Activated naive CD8-positive, alpha-beta T cell treated with anti-CD3 and anti-CD28 coated beads, Interleukin-2, amount 50 U/mL, for 24 hours (primary cell): ENCODE measurements at regions not wholly inside any gene's neighbourhood (a gene's known extent, or its start where the extent isn't known, plus 50 kb on each side); places are given as distances from the start of the nearest gene placed in this dataset.
"Not testable (repeated sequence)": the region's sequence is repeated elsewhere in the genome, so short reads cannot be mapped to it uniquely, and the experiment has no call there.

Experiments used
- ATAC-seq: fragments of 150-1000 bp; cut with Tn5 transposase; one replicate; pipeline ENCODE4 v1.10.0; 2021
- DNase-seq: peaks from one replicate; pipeline ENCODE4 v3.0.0; 2021
- H3K27ac Mint-ChIP-seq: one replicate; pipeline ENCODE4 v1.8.0; 2021; ENCODE audit warnings: mild to moderate bottlenecking, mixed read lengths
- H3K27me3 Mint-ChIP-seq: one replicate; pipeline ENCODE4 v1.8.0; 2021; ENCODE audit warnings: mixed read lengths
- H3K36me3 Mint-ChIP-seq: one replicate; pipeline ENCODE4 v1.8.0; 2021; ENCODE audit warnings: low read depth, mixed read lengths
- H3K4me1 Mint-ChIP-seq: one replicate; pipeline ENCODE4 v1.8.0; 2021; ENCODE audit warnings: mixed read lengths
- H3K4me3 Mint-ChIP-seq: one replicate; pipeline ENCODE4 v1.8.0; 2021; ENCODE audit warnings: mild to moderate bottlenecking, moderate library complexity, mixed read lengths
- H3K9me3 Mint-ChIP-seq: one replicate; pipeline ENCODE4 v1.8.0; 2021; ENCODE audit warnings: mixed read lengths

DNA sequence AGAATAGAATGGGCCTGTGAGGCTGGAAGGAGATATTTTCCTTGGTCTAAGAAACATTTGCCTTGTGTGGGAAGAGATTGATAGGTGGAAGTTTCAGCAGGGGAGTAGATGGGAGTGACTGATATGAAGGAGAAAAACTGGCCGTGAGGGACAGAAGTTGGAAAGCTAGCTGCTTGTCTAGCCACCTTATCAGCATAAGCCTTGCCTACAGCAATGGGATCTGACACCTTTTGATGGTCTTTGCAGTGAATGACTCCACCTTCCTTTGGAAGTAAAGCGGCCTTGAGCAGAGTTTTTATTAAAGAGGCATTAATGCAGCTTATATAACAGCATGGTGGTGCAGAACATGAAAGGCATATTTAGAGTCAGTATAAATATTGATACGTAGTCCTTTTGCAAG is 120.1 kb upstream of the INTU start:
- H3K4me1 Mint-ChIP-seq: not testable (repeated sequence)

DNA sequence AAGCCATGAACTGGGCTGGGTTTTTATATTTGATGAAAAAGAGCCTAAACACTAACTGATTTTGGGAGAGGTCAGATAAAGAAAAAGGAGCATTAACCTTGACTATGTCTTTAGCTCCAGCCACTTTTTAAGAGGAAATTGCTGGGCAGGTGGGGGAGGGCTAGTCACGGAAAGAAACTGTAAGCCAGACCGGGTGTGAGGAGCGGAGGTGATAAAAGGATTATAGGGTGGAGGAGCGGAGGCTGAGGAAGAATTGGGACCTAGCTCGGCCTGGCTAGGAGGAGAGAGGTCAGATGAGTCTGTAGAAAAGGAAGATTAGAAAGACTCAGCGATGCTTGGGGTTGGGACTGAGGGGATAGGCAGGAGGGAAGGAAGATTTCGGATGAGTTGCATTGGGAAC is 117.5 kb upstream of the INTU start:
- H3K27ac Mint-ChIP-seq, H3K9me3 Mint-ChIP-seq, H3K4me3 Mint-ChIP-seq, ATAC-seq, H3K4me1 Mint-ChIP-seq, DNase-seq, H3K36me3 Mint-ChIP-seq, H3K27me3 Mint-ChIP-seq: not testable (repeated sequence)

More for the DNA sequence above, 120.1 kb upstream of the INTU start:
- not testable (repeated sequence) for DNase-seq, H3K4me3 Mint-ChIP-seq, H3K9me3 Mint-ChIP-seq, H3K27ac Mint-ChIP-seq, ATAC-seq, H3K36me3 Mint-ChIP-seq, H3K27me3 Mint-ChIP-seq

DNA sequence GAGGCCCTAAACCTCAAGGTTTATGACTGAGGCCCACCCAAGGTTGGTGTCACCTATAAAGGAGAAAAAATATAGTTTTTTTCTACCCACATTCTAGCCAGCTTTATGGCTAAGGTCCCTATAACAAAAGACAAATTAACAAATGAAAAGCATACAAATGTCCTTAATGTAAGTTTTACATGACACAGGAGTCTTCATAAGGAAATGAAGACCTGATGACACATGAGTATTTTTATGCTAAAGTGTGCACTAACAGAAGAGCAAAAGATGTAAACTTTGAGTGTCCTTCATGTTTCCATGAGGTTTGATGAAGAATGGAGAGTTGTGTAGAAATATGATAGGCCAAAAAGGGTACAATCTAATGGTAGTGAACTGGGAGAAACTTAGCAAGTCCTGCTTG is 114.7 kb upstream of the INTU start:
- Mint-ChIP-seq H3K27ac (no peak overlapping the region), H3K4me3 (no peak overlapping the region), H3K9me3 (no peaks in the 10 kb centered on the region), H3K27me3 (no peaks in the 10 kb centered on the region), H3K36me3 (no peaks in the 10 kb centered on the region), H3K4me1 (no peaks in the 10 kb centered on the region)
- DNase-seq: no peak
- no peak for ATAC-seq

DNA sequence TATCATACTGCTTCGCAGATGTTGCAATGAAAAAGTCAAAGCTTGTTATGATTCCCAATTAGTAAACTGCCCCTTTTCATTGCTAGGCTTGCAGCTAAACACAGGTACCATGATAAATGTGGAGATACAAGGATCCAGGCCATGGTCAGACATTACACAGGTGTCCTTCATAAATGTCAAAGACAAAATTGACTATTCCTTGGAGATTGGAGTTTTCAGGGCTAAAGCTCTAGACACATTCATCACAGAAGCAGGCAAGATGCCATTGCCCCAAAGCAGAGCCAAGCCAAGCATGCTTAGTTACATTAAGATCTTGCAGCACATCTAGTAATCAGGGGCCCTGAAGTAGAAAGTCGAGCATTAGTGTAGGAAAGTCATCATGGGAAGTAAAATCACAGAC is 111.3 kb upstream of the INTU start:
- H3K27me3 Mint-ChIP-seq: no peaks in the 10 kb centered on the region

DNA sequence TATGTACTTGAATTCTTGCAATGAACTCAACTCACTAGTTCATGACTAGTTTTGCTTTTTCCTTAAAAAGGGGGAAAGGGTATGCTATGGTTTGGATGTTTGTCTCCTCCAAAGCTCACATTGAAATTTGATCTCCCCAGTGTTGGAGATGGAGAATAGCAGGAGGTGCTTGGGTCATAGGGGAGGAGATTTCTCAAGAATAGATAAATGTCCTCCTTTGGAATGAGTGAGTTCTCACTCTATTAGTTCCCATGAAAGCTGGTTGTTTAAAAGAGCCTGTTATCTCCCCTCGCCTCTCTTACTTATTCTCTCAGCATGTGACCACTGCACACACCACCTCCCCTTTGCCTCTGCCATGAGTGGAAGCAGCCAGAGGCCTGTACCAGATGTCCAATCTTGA is 109.4 kb upstream of the INTU start:
- DNase-seq (no peak), ATAC-seq (no peak)
- Mint-ChIP-seq H3K27ac (no peak overlapping the region), H3K27me3 (no peaks in the 10 kb centered on the region), H3K9me3 (no peaks in the 10 kb centered on the region), H3K36me3 (no peaks in the 10 kb centered on the region), H3K4me1 (no peaks in the 10 kb centered on the region), H3K4me3 (no peak overlapping the region)

More for the DNA sequence above, 111.3 kb upstream of the INTU start:
- H3K27ac Mint-ChIP-seq: no peak overlapping the region
- no peaks in the 10 kb centered on the region for H3K4me1 Mint-ChIP-seq
- H3K36me3 Mint-ChIP-seq: no peaks in the 10 kb centered on the region
- no peak for DNase-seq
- H3K9me3 Mint-ChIP-seq: no peaks in the 10 kb centered on the region
- no peak overlapping the region for H3K4me3 Mint-ChIP-seq
- ATAC-seq: no peak

DNA sequence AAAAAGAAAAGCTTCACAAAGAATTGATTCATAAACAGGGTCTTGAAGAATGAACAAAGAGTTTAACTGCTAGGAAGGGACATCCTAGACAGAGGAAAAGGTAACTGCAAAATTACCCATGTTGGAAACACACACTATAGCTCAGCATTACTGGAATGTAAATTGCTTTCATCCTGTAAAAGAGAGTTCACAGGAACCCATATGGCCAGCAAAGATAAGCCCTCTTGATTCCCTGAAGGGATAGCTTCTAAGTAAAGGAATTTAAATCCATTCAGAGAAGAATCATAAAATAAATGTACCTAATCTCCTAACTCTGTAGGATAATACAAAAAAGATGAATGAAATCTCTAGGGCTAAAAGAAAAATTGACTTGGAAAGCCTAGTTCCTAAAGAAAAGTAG is 107.1 kb upstream of the INTU start:
- Mint-ChIP-seq H3K4me1 (no peaks in the 10 kb centered on the region), H3K27me3 (no peaks in the 10 kb centered on the region), H3K36me3 (no peaks in the 10 kb centered on the region), H3K4me3 (no peak overlapping the region), H3K27ac (no peak overlapping the region), H3K9me3 (no peaks in the 10 kb centered on the region)
- ATAC-seq: no peak
- no peak for DNase-seq

DNA sequence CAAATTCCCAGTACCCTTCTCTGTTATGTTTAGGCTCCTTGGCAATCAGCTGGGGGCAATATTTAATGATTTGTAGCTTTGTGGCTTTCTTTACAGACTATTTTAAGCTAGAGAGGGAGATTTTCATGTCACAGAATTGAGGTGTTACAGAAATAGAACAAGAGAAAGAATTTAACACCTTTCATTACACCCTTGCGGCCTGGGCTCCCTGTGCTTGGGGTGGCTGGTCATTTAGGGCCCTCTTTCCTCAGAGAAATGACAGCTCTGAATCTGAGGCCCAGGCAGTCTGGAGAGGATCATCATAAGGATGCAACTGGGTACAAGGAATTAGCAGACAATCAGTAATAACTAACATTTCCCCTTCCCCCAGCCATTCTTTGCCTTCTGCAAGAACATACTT is 104.5 kb upstream of the INTU start:
- Mint-ChIP-seq H3K4me3 (no peak overlapping the region), H3K27ac (no peak overlapping the region), H3K27me3 (no peaks in the 10 kb centered on the region), H3K36me3 (no peaks in the 10 kb centered on the region), H3K9me3 (no peaks in the 10 kb centered on the region), H3K4me1 (no peaks in the 10 kb centered on the region)
- DNase-seq (no peak), ATAC-seq (no peak)

DNA sequence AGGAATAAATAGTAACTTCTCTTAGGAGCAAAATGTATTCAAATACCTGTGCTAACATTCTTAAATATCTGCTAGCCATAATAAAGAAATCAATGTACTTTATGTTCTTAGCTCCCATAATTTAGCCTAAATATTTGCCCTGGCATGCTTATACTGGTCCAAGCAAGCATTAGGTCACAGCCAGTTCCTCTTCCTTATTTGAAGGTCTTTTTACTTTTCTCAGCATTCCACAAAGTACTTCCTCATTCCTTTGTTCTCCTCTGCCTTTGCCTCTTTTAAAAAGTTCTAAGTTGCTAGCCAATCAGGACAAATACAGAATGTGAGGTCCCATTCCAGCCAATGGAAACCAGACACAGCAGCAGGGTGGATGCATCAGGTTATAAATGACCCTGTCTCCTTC is 102.9 kb upstream of the INTU start:
- not testable (repeated sequence) for H3K27me3 Mint-ChIP-seq, H3K4me3 Mint-ChIP-seq, H3K4me1 Mint-ChIP-seq, DNase-seq, ATAC-seq, H3K27ac Mint-ChIP-seq, H3K9me3 Mint-ChIP-seq, H3K36me3 Mint-ChIP-seq

DNA sequence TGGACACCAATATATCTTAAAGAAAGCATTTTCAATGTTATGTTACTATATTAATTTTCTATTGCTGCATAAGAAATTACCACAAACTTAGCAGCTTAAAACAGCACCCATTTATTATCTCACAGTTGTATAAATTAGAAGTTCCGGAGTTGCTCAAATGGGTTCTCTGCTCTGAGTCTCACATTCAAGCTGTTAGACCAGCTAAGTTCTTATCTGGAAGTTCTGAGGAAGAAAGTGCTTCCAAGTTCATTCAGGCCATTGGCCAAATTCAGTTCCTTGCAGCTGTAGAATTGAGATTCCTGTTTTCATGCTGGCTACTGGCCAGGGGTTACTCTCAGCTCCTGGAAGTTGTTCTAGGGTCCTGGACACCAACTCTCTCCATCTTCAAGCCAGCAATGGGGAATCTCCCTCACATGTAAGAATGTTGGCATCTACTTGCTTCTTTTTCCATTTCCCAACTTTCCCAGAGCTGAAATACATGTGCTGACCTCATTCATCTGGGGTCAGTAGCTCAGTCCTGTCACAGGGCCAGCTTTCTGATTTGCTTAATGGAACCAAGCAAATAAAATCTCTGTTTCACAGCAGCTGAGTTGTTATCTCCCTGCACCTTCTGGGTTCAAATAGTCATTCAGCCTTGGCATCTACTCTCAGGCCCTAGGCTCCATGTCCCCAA is 99.6 kb upstream of the INTU start:
- Mint-ChIP-seq H3K27me3 (no peaks in the 10 kb centered on the region), H3K4me3 (no peak overlapping the region), H3K4me1 (no peaks in the 10 kb centered on the region), H3K27ac (no peak overlapping the region), H3K36me3 (no peaks in the 10 kb centered on the region), H3K9me3 (peaks cover 4% of the 10 kb centered on the region)
- no peak for ATAC-seq
- DNase-seq: no peak

DNA sequence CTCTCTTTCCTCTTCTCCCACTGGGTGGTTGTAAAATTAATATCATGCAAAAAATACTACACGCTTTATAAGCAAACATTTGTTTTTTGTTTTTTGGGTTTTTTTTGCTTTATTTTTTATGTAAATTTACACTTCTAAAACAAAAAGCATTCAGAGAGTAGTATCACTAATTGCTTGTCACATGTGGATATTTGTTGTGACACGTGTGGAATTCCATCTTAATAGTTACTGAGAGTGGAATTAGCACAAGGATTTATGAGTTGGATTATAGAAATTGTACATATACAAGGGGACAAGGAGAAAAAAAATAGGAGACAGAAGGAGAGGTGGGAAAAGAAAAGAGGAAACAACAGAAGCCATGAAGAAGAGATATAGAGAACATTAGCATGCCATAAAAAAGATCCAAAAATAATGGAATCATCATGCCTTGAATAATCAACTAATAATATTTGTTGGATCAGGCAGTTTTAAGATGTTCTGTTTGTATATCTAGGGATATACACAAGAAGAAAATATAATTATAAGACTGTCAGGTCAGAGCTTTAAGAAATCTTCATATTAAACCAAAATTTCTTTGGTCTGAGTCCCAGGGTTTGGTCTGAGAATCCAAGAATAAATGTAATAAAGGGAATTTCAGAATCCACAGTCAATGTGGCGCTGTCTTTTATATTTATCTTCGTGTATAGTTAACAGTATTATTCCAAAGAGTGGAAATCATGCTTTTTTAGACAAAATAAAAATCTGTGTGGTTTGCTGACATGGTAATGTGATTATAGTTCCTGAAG is 98.5 kb upstream of the INTU start:
- H3K36me3 Mint-ChIP-seq: no peaks in the 10 kb centered on the region
- H3K4me1 Mint-ChIP-seq: no peaks in the 10 kb centered on the region
- H3K4me3 Mint-ChIP-seq: no peak overlapping the region
- no peak for ATAC-seq
- no peak for DNase-seq
- no peak overlapping the region for H3K27ac Mint-ChIP-seq
- no peaks in the 10 kb centered on the region for H3K27me3 Mint-ChIP-seq
- H3K9me3 Mint-ChIP-seq: peaks cover 4% of the 10 kb centered on the region

DNA sequence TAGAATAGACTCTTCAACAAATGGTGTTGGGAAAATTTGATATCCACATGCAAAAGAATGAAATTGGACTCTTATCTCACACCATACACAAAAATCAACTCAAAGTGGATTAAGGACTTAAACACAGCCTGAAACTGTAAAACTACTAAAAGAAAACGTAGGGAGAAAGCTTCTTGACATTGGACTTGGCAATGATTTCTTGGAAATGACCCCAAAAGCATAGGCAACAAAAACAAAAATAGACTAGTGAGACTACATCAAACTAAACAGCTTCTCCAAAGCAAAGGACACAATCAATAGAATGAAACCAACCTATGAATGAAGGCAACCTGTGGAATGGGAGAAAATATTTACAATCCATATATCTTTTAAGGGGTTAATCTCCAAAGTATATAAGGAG is 94.7 kb upstream of the INTU start:
- no peak overlapping the region for H3K27ac Mint-ChIP-seq

DNA sequence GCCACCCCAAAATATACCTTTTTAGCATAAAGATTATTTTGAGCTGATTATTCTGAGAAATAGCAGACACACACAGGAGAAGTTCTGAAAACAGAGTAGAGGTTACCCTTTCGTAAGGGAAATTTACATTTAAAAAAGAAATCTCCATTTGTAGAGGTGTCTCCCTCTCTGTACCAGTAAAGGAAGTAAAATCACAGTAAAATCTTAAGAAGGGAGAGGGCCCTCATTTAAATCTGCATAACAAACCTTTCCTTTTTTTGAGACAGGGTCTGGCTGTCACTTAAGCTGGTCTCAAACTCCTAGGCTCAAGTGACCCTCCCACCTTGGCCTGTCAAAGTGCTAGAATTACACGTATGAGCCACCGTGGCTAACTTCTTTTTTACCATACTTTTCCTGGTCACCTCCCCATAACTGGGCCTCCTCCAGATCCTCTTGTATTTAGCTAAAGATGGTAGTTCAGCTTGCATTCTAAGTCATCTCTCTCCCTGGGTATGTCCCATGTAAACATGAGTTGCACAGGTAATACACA is 92.2 kb upstream of the INTU start:
- Mint-ChIP-seq H3K4me1 (no peaks in the 10 kb centered on the region), H3K9me3 (no peaks in the 10 kb centered on the region), H3K27ac (no peak overlapping the region), H3K36me3 (no peaks in the 10 kb centered on the region), H3K4me3 (no peak overlapping the region), H3K27me3 (peaks cover 4% of the 10 kb centered on the region)
- no peak for DNase-seq
- no peak for ATAC-seq

More for the DNA sequence above, 94.7 kb upstream of the INTU start:
- Mint-ChIP-seq H3K36me3 (no peaks in the 10 kb centered on the region), H3K27me3 (peaks cover 2% of the 10 kb centered on the region), H3K4me3 (no peak overlapping the region), H3K9me3 (peaks cover 4% of the 10 kb centered on the region), H3K4me1 (no peaks in the 10 kb centered on the region)
- ATAC-seq: no peak
- no peak for DNase-seq

DNA sequence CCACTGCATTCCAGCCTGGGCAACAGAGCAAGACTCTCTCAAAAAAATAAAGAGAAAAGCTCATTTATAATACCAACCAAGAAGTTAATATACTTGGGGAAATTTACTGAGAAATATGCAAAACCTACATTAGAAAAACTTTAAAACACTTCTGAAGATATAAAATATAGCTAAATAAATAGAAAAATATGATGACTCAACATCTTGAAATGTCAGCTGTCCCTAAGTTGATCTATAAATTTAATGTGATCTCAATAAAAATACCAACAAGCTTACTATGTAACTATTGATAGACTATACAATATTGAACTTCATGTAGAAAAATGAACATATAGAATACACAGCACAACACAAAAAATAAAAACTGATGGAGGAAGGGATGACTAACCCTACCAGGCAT is 87.5 kb upstream of the INTU start:
- DNase-seq (no peak), ATAC-seq (no peak)
- Mint-ChIP-seq H3K4me1 (no peaks in the 10 kb centered on the region), H3K36me3 (no peaks in the 10 kb centered on the region), H3K4me3 (no peak overlapping the region), H3K9me3 (no peaks in the 10 kb centered on the region), H3K27ac (no peak overlapping the region), H3K27me3 (peaks cover 2% of the 10 kb centered on the region)

DNA sequence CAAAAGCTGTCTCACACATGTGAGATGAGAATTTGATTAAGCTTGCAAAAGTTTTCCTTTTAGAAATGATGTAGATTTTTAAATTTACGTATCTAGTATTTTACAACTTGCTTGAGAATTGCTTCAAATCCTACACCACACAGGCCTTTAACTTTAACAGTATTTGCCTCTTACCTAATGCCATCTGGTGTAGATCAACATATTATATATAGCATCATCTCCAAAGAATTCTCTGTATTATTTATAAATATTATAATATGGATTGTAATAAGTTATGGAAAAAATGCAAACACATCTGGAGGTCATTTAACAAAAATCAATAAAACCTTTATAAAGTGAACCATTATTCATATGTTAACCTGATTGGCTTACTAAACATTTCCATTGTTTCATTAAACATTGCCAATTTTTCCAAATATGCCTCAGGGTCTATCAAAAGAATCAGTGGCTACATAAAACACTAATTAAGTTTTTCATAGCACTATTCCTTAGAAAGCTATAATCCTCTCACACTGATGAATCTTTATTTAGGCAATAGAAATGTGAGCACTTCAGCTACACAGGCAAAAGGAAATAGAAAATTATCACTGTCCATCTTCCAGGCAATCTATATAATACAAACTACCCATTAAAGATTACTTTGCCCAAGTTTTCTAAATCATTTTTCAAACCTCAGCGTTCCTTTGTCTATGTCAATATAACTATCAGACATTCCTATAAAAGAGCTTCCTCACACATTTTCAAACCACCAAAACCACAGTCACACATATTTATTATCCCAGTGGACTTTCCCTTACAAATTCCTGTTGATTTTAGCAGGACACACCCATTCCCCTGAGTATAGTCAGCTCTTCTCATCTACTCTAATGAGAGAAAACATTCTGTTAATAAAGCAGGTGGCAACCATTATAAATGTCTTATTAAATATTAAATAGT is 83.5 kb upstream of the INTU start:
- H3K36me3 Mint-ChIP-seq: no peaks in the 10 kb centered on the region
- ATAC-seq (no peak), DNase-seq (no peak)
- no peak overlapping the region for H3K4me3 Mint-ChIP-seq
- no peaks in the 10 kb centered on the region for H3K4me1 Mint-ChIP-seq
- no peaks in the 10 kb centered on the region for H3K9me3 Mint-ChIP-seq
- peaks cover 2% of the 10 kb centered on the region for H3K27me3 Mint-ChIP-seq
- H3K27ac Mint-ChIP-seq: no peak overlapping the region
